HuH-7 (cell line): ENCODE measurements at regions not wholly inside any gene's neighbourhood (a gene's known extent, or its start where the extent isn't known, plus 50 kb on each side); places are given as distances from the start of the nearest gene placed in this dataset.
"Not testable (repeated sequence)": the region's sequence is repeated elsewhere in the genome, so short reads cannot be mapped to it uniquely, and the experiment has no call there.

Experiments
- DNase-seq: peaks from one replicate; pipeline ENCODE4 v3.0.0; 2011; ENCODE audit warnings: low spot score

- DNase-seq, result no peak
Measured at GRCh38 chr9:30127371-30127770, 2257.1 kb upstream of the ACO1 start.

DNA sequence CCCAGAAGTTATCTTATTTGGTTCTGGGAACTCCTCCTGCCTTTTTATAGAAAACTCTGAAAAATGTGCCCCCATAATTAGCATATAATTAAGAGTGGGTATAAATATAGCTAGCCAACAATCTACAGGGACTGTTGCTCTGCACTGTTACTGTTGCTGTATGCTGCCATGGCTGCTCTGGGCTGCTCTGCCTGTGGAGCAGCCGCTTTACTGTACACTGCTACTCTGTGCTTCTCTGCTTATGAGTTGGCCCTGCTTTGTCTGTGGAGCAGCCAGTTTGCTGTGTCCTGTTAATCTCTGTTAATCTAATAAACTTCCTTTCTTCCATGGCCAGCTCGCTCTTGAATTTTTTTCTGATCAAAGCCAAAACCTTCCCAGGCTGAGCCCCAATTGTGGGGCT, 2244.0 kb upstream of the ACO1 start:
- DNase-seq, result no peak

GRCh38 chr9:30160570-30160969, 2223.9 kb upstream of the ACO1 start:
- no peak for DNase-seq

- DNase-seq, result no peak
Measured at GRCh38 chr9:30172206-30172605, 2212.2 kb upstream of the ACO1 start.

DNA sequence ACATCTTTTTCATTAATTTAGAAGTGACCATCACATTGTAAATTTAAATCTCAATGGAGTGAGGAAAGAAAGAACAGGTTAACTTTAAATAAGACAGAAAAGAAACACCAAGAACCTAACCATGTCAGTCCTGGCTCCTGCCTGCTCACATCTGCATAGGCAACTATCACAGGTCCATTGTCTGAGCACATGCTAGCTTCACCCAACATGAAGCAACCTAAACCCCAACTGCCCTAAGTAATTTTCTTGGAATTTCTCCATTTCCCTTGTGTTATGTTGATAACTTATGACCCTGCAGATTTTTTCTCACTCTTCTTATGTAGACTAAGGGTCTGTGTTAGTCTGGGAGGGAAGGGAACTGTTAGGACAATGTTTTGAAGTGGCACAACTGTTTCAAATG, 2205.8 kb upstream of the ACO1 start:
- no peak for DNase-seq

GRCh38 chr9:30193421-30193820, 2191.0 kb upstream of the ACO1 start:
- no peak for DNase-seq

- DNase-seq, result no peak
Measured at GRCh38 chr9:30196941-30197340, 2187.5 kb upstream of the ACO1 start.

DNA sequence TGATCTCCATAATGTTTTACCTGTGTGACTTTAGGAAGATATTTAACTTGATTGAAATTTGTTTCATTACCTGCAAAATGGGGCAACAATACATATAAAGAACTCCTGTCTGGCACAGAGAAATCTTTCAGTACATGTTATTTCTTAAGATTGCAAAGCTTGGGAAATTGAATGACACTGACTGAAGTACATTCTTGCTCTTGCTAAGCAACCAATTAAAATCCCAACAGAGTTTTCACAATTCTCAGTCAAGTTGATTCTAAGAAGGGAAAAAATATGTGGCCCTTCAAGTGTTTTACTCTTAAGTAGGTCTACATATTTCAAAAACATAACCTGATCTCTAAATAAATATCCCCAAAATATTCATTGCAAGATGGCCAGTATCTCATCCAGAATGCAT, 2187.0 kb upstream of the ACO1 start:
- DNase-seq, result no peak

DNA sequence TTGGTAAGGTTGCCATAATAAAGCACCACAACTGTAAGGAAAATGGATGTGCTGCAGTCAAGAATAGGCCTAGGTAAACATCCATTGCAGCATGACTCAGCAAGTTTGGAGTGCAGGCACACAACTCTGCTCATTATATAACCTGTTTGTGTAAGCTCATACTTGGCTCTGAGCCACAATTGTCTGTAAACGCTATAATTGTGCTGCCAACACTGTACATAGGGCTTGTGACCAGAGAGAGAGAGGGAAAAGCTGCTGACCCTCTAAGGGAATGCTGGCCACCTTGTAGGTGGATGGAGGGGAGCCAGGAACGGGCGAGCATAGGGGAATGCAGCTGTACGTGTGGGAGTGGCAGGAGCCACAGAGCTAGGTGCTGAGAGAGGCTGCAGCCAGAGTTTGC, 2186.5 kb upstream of the ACO1 start:
- DNase-seq, result no peak

DNA sequence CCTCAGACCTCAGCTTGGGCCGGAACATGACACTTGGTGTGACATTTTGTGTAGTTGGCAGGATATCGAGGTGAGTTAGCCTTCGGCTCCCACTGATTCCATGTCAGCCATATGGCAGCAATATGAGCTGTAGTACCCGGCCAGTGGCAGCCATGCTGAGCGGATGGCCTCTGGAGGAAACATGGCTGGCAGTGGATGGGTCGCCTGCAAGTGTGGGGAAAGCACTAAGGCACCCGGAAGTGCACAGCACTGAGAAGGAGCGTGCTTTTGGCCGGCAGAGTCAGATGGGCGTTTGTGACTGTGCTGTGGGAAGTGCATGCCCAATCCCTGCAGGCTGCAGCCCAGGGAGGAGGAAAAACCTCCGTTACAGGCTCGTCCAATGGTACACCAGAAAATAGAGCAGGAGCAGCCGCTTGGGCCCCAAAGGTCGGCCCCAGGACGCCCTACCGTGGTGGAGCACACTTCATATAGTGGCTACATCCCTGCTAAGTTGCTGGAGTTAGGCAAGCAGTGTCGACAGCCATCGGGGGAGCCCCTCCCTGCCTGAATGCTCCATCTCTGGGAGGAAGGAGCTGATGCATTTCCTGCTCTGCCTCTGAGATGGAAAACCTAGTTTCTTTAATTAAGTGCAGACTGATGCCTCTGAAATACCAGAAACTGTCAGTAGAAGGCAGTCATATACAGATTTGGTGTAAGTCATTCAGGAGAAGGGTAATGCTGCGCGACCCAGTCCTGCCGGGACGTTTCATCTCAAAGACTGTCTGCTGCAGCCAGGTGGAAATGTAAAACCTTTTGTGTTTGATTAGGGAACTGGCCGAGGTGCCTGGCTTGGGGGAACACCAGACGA, 2185.8 kb upstream of the ACO1 start:
- DNase-seq, result no peak

- DNase-seq, result no peak
Measured at GRCh38 chr9:30201024-30201423, 2183.4 kb upstream of the ACO1 start.

GRCh38 chr9:30235068-30235467, 2149.4 kb upstream of the ACO1 start:
- DNase-seq, result no peak

- no peak for DNase-seq
Measured at GRCh38 chr9:30235564-30235963, 2148.9 kb upstream of the ACO1 start.

DNA sequence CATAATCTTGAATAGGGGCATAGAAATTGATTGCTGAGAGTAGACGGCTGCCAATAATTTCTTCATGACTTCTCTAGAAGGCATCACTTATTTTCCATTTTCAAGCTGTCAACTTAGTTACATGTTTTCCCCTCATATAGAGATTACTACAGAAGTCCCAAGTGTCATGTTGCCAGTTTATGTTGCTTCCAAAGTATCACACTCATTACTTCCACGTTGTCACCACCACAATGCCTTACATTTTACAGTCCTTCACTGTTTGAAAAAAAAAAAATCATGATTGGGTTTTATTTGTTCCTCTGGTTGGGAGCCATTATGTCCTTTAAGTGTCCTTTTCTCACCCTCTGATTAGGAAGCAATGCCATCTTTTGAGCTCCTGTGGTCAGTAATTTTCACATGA, 2144.6 kb upstream of the ACO1 start:
- DNase-seq, result no peak

GRCh38 chr9:30243467-30243866, 2141.0 kb upstream of the ACO1 start:
- DNase-seq, result no peak

GRCh38 chr9:30244877-30245276, 2139.6 kb upstream of the ACO1 start:
- DNase-seq, result no peak

GRCh38 chr9:30250872-30251271, 2133.6 kb upstream of the ACO1 start:
- no peak for DNase-seq

DNA sequence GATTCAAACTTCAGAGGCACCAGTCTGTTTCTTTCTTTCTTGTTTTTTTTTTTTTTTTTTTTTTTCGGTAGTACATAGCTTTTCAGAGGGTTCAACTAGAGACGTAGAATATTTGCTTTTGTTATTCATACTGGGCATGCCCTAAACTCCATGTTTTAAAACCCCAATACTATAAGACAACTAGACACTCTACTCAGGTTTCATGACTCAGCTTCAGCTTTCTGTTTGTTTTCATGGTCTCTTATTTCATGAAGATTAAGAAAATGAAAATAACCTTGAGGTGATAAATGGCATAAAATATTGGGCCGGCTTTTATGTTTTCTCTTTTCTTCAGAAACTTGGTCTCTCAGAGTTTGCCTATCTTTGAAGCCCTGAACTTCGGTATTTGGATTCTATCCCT, 2126.3 kb upstream of the ACO1 start:
- no peak for DNase-seq

DNA sequence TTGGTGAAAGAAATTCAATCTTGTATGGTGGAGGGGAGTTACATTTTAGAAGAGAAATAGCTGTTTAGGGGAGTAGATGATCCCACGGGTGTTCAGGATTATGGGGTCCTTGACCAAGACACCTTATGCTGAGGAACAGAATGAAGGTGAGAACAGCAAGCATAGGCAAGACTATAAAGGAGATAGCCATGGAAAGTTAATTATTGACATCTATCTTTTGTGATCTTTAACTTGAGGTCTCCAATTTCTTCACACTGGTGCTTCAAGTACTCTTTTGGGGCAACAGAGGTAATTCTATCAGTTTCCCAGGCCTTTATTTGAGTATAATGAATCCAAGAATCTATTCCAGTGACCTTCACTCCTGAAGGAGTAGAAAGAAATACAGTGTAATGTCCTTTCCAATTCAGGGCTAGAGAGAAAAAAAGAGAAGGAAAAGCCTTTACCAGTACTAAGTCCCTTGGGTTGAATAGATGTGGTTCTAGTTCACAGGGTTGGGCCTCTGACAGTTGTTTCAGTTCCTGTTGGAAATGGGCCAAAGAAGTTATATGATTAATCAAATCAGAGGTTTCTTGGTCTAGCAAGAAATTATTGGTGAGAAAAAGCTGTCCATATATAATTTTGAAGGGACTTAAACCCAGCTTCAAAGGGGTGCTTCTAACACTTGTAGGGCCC, 2104.1 kb upstream of the ACO1 start:
- DNase-seq, result no peak

DNA sequence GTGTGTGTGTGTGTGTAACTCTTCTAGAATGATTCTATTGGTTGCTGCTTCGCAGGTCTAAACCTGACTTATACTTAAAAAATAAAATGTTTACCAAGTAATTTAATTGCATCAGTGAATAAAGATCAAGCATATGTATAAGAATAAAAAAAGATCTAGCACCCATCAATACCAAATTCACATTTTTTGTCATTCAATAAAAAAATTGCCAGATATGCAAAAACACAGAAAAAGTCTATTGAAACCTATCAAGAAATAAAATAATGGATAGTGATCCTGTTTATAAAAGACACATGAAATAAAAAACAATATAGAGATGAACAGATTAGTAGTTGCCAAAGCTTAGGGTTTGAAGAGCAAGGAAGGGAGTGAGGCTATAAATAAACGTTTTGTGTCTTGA, 2095.0 kb upstream of the ACO1 start:
- no peak for DNase-seq

- not testable (repeated sequence) for DNase-seq
Measured at GRCh38 chr9:30292026-30292425, 2092.4 kb upstream of the ACO1 start.

- no peak for DNase-seq
Measured at GRCh38 chr9:30293231-30293630, 2091.2 kb upstream of the ACO1 start.

- DNase-seq, result no peak
Measured at GRCh38 chr9:30299126-30299780, 2085.2 kb upstream of the ACO1 start.
